VCaP (cell line): ENCODE measurements at regions not wholly inside any gene's neighbourhood (a gene's known extent, or its start where the extent isn't known, plus 50 kb on each side); places are given as distances from the start of the nearest gene placed in this dataset.
"Not testable (repeated sequence)": the region's sequence is repeated elsewhere in the genome, so short reads cannot be mapped to it uniquely, and the experiment has no call there.

Experiments used
- H3K27ac ChIP-seq: fragments of 450-650 bp; 2 replicates; pipeline ENCODE4 v1.5.1; 2017
- CTCF ChIP-seq: fragments of 450-650 bp; conservative IDR thresholded peaks from 2 replicates; pipeline ENCODE4 v1.5.1; 2017; ENCODE audit warnings: mild to moderate bottlenecking, moderate library complexity

GRCh38 chr7:91710881-91711280 is 169.6 kb downstream of the MTERF1 start:
- no peak overlapping the region for H3K27ac ChIP-seq
- TF ChIP-seq CTCF = no peak

- TF ChIP-seq CTCF = no peak
- no peak overlapping the region for H3K27ac ChIP-seq
Observed at GRCh38 chr7:91713669-91714068, 166.8 kb downstream of the MTERF1 start.

- H3K27ac ChIP-seq = no peak overlapping the region
- TF ChIP-seq CTCF = no peak
Observed at GRCh38 chr7:91717681-91718470, 162.6 kb downstream of the MTERF1 start.

GRCh38 chr7:91719008-91719407 is 161.5 kb downstream of the MTERF1 start:
- TF ChIP-seq CTCF = no peak
- no peak overlapping the region for H3K27ac ChIP-seq

- TF ChIP-seq CTCF = no peak
- H3K27ac ChIP-seq = no peak overlapping the region
Observed at GRCh38 chr7:91720260-91720937, 160.1 kb downstream of the MTERF1 start.

- H3K27ac ChIP-seq = no peak overlapping the region
Observed at GRCh38 chr7:91722831-91723230, 157.7 kb downstream of the MTERF1 start.

GRCh38 chr7:91729046-91729445 is 151.5 kb downstream of the MTERF1 start:
- not testable (repeated sequence) for H3K27ac ChIP-seq

More at GRCh38 chr7:91722831-91723230, 157.7 kb downstream of the MTERF1 start:
- no peak for TF ChIP-seq CTCF

- no peak overlapping the region for H3K27ac ChIP-seq
- TF ChIP-seq CTCF = no peak
Observed at GRCh38 chr7:91731976-91732375, 148.5 kb downstream of the MTERF1 start.
